ENCODE measurements at regions not wholly inside any gene's neighbourhood (a gene's known extent, or its start where the extent isn't known, plus 50 kb on each side); places are given as distances from the start of the nearest gene placed in this dataset.

- H3K9me3 Mint-ChIP-seq = peaks cover 0 to 3% (median 0%) of the 10 kb centered on the region in 7 donors
- Histone ChIP-seq H3K27ac (ENCODE audit: low read depth in 1 of 2, low read length in 2 of 2) (no peak overlapping the region), H3K9me3 (replicated peaks in 1 of 2; ENCODE audit: control insufficient read depth in 1 of 2, insufficient read depth in 1 of 2, low read length in 2 of 2) (no peaks in the 10 kb centered on the region), H2AFZ (ENCODE audit: insufficient read depth, low read depth, low read length, poor library complexity, severe bottlenecking) (no peak overlapping the region), H4K20me1 (ENCODE audit: insufficient read depth, low read length) (no peaks in the 10 kb centered on the region), H3K4me1 (ENCODE audit: control insufficient read depth in 1 of 2, insufficient read depth in 2 of 2, low read length in 2 of 2) (no peaks in the 10 kb centered on the region), H3K36me3 (replicated peaks in 1 of 2; ENCODE audit: control insufficient read depth in 1 of 2, insufficient read depth in 2 of 2, low read length in 2 of 2) (no peaks in the 10 kb centered on the region), H3K27me3 (ENCODE audit: control insufficient read depth in 2 of 2, insufficient read depth in 2 of 2, low read length in 2 of 2) (no peaks in the 10 kb centered on the region), H3K9ac (ENCODE audit: insufficient read depth, low read length, poor library complexity, severe bottlenecking) (no peak overlapping the region), H3K4me3 (replicated peaks in 1 of 3; ENCODE audit: low read depth in 2 of 3, low read length in 3 of 3) (no peak overlapping the region), H3K79me2 (ENCODE audit: insufficient read depth, low read length) (no peaks in the 10 kb centered on the region), H3K4me2 (replicated peaks; ENCODE audit: extremely low read depth, low read length, poor library complexity, severe bottlenecking) (no peak overlapping the region)
- intact Hi-C loops (cut with micrococcal nuclease) = no loop called here
- no peaks in the 10 kb centered on the region for H3K36me3 Mint-ChIP-seq
- peaks cover 0 to 1% (median 0%) of the 10 kb centered on the region in 3 donors for H3K27me3 Mint-ChIP-seq (ENCODE audit: low read depth in 3 of 3)
- no CpG with 5 or more reads among the region's 3 CpGs for WGBS (ENCODE audit: insufficient coverage)
- H3K4me3 Mint-ChIP-seq = no peak overlapping the region
- DNase-seq = no peak
- no peak overlapping the region for H3K27ac Mint-ChIP-seq
- TF ChIP-seq CTCF (IDR thresholded peaks at IDR 0.05) = no peak
- no peaks in the 10 kb centered on the region for H3K4me1 Mint-ChIP-seq
Observed at GRCh38 chr14:49516286-49516685, 69.9 kb downstream of the RPS29 start.

- Histone ChIP-seq H3K79me2 (ENCODE audit: insufficient read depth, low read length) (no peaks in the 10 kb centered on the region), H3K4me2 (replicated peaks; ENCODE audit: extremely low read depth, low read length, poor library complexity, severe bottlenecking) (no peak overlapping the region), H4K20me1 (ENCODE audit: insufficient read depth, low read length) (no peaks in the 10 kb centered on the region), H3K9me3 (replicated peaks in 1 of 2; ENCODE audit: control insufficient read depth in 1 of 2, insufficient read depth in 1 of 2, low read length in 2 of 2) (no peaks in the 10 kb centered on the region), H3K27me3 (ENCODE audit: control insufficient read depth in 2 of 2, insufficient read depth in 2 of 2, low read length in 2 of 2) (no peaks in the 10 kb centered on the region), H3K4me1 (ENCODE audit: control insufficient read depth in 1 of 2, insufficient read depth in 2 of 2, low read length in 2 of 2) (no peaks in the 10 kb centered on the region), H3K4me3 (replicated peaks in 1 of 3; ENCODE audit: low read depth in 2 of 3, low read length in 3 of 3) (no peak overlapping the region), H3K36me3 (replicated peaks in 1 of 2; ENCODE audit: control insufficient read depth in 1 of 2, insufficient read depth in 2 of 2, low read length in 2 of 2) (no peaks in the 10 kb centered on the region), H2AFZ (ENCODE audit: insufficient read depth, low read depth, low read length, poor library complexity, severe bottlenecking) (no peak overlapping the region), H3K9ac (ENCODE audit: insufficient read depth, low read length, poor library complexity, severe bottlenecking) (no peak overlapping the region), H3K27ac (ENCODE audit: low read depth in 1 of 2, low read length in 2 of 2) (no peak overlapping the region)
- no peak overlapping the region for H3K27ac Mint-ChIP-seq
- no peaks in the 10 kb centered on the region for H3K4me1 Mint-ChIP-seq
- intact Hi-C loops (cut with micrococcal nuclease) = no loop called here
- no peaks in the 10 kb centered on the region for H3K27me3 Mint-ChIP-seq (ENCODE audit: low read depth in 3 of 3)
- no peaks in the 10 kb centered on the region for H3K36me3 Mint-ChIP-seq
- no peak overlapping the region for H3K4me3 Mint-ChIP-seq
- peaks cover 0 to 16% (median 2%) of the 10 kb centered on the region in 7 donors for H3K9me3 Mint-ChIP-seq
- no peak for DNase-seq
- TF ChIP-seq CTCF (IDR thresholded peaks at IDR 0.05) = no peak
Observed at GRCh38 chr14:49512571-49512970, 73.6 kb downstream of the RPS29 start.
